SK-N-SH (cell line): ENCODE measurements at regions not wholly inside any gene's neighbourhood (a gene's known extent, or its start where the extent isn't known, plus 50 kb on each side); places are given as distances from the start of the nearest gene placed in this dataset.

Experiments
- CTCF ChIA-PET: fragments of 300-600, 350-600 bp; formaldehyde crosslinking; extraction: SDS; loops from one replicate; lab custom pipeline; 2021; lab: Yijun Ruan, JAX
- POLR2A ChIA-PET: fragments of 350-600 bp; sonication (Branson Sonifier 250); formaldehyde crosslinking; extraction: SDS; loops from one replicate; lab custom pipeline; 2020; ENCODE audit warnings: antibody characterized with exemption, inconsistent platforms; lab: Yijun Ruan, JAX
- DNase-seq: peaks from one replicate; pipeline ENCODE4 v3.0.0; 2012
- H2AFZ ChIP-seq: fragments of 200-600 bp; sonication (generic); 2 replicates; pipeline ENCODE4 v1.8.1; 2016; ENCODE audit warnings: antibody characterized with exemption, mild to moderate bottlenecking, low read depth
- H3F3A ChIP-seq: fragments of 200-600 bp; sonication (generic); replicated peaks from 2 replicates; pipeline ENCODE3; 2016; ENCODE audit warnings: antibody characterized with exemption, mild to moderate bottlenecking; ENCODE audit not compliant: insufficient read depth
- H3K27ac ChIP-seq, 2 experiments: fragments of 200-500 bp in 1 of 2; fragments of 200-600 bp in 1 of 2; sonication (Bioruptor generic) in 1 of 2; sonication (generic), shearing (Covaris generic) in 1 of 2; 2 replicates each; pipeline versions ENCODE4 v1.5.1 to v1.6.1; 2014 to 2016; ENCODE audit warnings: low read depth in 2 of 2, inconsistent platforms in 1 of 2, low read length in 1 of 2, mild to moderate bottlenecking in 1 of 2, mixed read lengths in 1 of 2
- H3K27me3 ChIP-seq: fragments of 200-600 bp; sonication (generic), shearing (Covaris generic); 2 replicates; pipeline ENCODE4 v1.6.1; 2016; ENCODE audit warnings: mixed run types; ENCODE audit not compliant: insufficient read depth
- H3K36me3 ChIP-seq, 2 experiments: fragments of 200-500 bp in 1 of 2; fragments of 200-600 bp in 1 of 2; sonication (Bioruptor generic) in 1 of 2; sonication (generic) in 1 of 2; replicated peaks in 1 of 2; 2 replicates each; pipeline versions ENCODE3 to v1.5.1; 2014 to 2016; ENCODE audit warnings: low read length in 1 of 2, mild to moderate bottlenecking in 1 of 2; ENCODE audit not compliant: insufficient read depth in 2 of 2, control insufficient read depth in 1 of 2
- H3K4me1 ChIP-seq, 2 experiments: fragments of 200-500 bp in 1 of 2; fragments of 200-600 bp in 1 of 2; sonication (Bioruptor generic) in 1 of 2; sonication (generic), shearing (Covaris generic) in 1 of 2; 2 replicates each; pipeline versions ENCODE4 v1.5.1 to v1.6.1; 2014 to 2016; ENCODE audit warnings: low read depth in 1 of 2, low read length in 1 of 2, mixed run types in 1 of 2; ENCODE audit not compliant: insufficient read depth in 2 of 2, control insufficient read depth in 1 of 2
- H3K4me2 ChIP-seq: fragments of 200-600 bp; sonication (generic), shearing (Covaris generic); 2 replicates; pipeline ENCODE4 v1.6.1; 2017; ENCODE audit warnings: mixed run types
- H3K4me3 ChIP-seq, 2 experiments: fragments of 200-500 bp in 1 of 2; fragments of 200-600 bp in 1 of 2; sonication (Bioruptor generic) in 1 of 2; sonication (generic), shearing (Covaris generic) in 1 of 2; 2 replicates each; pipeline versions ENCODE4 v1.5.1 to v1.8.1; 2014 to 2016; ENCODE audit warnings: low read depth in 2 of 2, inconsistent platforms in 1 of 2, low read length in 1 of 2, mild to moderate bottlenecking in 1 of 2, mixed read lengths in 1 of 2, moderate library complexity in 1 of 2
- H3K79me2 ChIP-seq: fragments of 200-600 bp; sonication (generic); 2 replicates; pipeline ENCODE4 v1.8.1; 2017; ENCODE audit warnings: mild to moderate bottlenecking; ENCODE audit not compliant: insufficient read depth
- H3K9ac ChIP-seq: fragments of 200-600 bp; sonication (generic); 2 replicates; pipeline ENCODE4 v1.6.1; 2017; ENCODE audit warnings: mixed run types
- H3K9me2 ChIP-seq: fragments of 200-600 bp; sonication (generic); 2 replicates; pipeline ENCODE4 v1.6.1; 2017; ENCODE audit warnings: mixed run types
- H3K9me3 ChIP-seq: fragments of 200-600 bp; sonication (generic); 2 replicates; pipeline ENCODE4 v1.6.1; 2017; ENCODE audit warnings: mixed run types, mild to moderate bottlenecking, moderate library complexity
- H4K20me1 ChIP-seq: fragments of 200-600 bp; sonication (generic); 2 replicates; pipeline ENCODE4 v1.6.1; 2017; ENCODE audit warnings: mild to moderate bottlenecking, mixed run types; ENCODE audit not compliant: insufficient read depth
- CHD2 ChIP-seq: fragments of 150-350 bp; IDR thresholded peaks from 2 replicates; pipeline ENCODE4 v1.6.1; 2018; ENCODE audit warnings: low read length; ENCODE audit not compliant: partially characterized antibody
- EP300 ChIP-seq, 2 experiments: IDR thresholded peaks; 2 replicates each; pipeline versions ENCODE4 v1.4.0 to v1.6.1; 2012; ENCODE audit warnings: borderline replicate concordance in 1 of 2, low read depth in 1 of 2, low read length in 1 of 2
- FOXM1 ChIP-seq: IDR thresholded peaks from 2 replicates; pipeline ENCODE4 v1.4.0; 2012; ENCODE audit warnings: low read depth, mild to moderate bottlenecking
- RCOR1 ChIP-seq: fragments of 150-350 bp; IDR thresholded peaks from 2 replicates; pipeline ENCODE4 v1.6.1; 2017; ENCODE audit warnings: antibody characterized with exemption, low read length
- RFX5 ChIP-seq: IDR thresholded peaks from 2 replicates; pipeline ENCODE4 v1.6.1; 2012; ENCODE audit warnings: mild to moderate bottlenecking, improper control_type of control experiment, low read length
- WGBS: methylation state at CpG from one replicate; pipeline ENCODE4 v1.1.6; 2017; ENCODE audit warnings: low lambda C conversion rate; 5-methylcytosine and 5-hydroxymethylcytosine counted together
- TF ChIP-seq, protein P1 (sequence below): fragments of 200-600 bp; sonication (generic); IDR thresholded peaks from 2 replicates; pipeline ENCODE4 v1.6.1; 2017; ENCODE audit warnings: antibody characterized with exemption, mild to moderate bottlenecking, moderate library complexity

DNA sequence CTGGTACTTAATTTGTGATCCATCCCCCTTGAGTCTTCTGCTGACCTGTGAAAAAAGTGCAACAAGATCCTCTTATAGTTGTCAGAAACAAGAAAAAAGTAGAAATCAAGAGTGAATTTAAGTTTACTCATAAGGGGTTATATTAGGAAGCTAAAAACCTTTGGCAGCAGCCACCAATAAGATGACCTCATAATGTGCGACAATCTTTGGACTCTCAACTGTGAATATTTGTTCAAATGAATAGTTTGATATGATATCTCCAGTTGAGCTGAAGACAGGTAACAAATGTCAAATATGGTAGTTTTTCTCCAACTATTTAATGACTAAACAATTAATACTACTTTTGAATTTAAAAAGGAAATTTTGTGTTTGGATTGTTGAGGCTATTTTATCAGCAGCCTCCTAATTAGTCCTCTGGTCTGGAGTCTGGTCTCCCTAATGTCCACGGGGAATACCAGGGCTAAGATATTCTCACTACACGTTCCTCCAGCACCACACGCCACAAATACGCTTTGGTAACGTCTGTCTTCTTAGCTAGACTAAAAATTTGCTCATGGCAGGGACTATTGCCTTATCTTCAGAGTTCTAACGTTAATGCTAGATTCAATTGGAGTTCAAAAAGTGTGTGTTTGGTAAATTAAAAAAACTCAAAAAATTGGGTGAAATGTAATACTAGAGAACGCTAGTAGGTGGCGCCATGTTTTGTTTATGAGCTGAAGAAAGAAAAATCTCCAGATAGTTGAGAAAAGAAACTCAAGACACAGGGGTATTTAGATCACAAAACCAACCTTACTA, 51.0 kb upstream of the PDX1 start (continued):
- TF ChIP-seq RCOR1 (no peak), EP300 (IDR thresholded peaks at IDR 0.05; ENCODE audit: borderline replicate concordance in 1 of 2, low read depth in 1 of 2, low read length in 1 of 2) (no peak), FOXM1 (no peak), CHD2 (no peak)

DNA sequence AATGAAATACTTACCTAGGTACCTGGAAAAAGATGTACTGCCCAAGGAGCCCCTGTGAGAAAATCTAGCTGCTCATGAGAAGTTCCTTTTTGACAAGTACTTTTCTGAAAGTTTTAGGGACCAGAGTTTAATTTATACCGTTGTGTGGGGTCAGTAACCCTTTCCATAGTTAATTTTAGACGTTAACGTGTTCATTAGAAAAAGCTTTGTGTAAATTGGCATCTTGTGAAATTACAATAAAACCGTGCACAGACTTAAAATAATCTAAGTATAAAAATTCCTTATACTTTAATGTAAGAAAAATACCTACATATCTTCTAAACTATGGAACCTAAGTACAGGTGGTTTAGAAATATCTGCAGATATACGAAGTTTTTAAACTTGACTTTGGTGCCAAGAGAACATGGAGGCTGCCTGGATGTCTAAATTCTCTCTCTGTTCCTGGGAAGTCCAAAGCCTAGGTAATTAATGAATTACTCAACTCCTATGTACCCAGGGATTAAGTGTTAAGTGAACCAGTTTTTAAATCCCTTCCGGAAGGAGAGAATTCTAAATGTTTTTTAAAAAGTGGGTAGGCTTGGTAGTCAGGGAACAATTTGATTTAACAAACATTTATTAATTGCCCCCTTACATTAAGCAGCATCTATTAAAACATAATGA, 50.2 kb upstream of the PDX1 start:
- POLR2A ChIA-PET: no interaction called here

More for the DNA sequence above, 50.2 kb upstream of the PDX1 start:
- TF ChIP-seq RFX5: no peak
- TF ChIP-seq, protein P1, sequence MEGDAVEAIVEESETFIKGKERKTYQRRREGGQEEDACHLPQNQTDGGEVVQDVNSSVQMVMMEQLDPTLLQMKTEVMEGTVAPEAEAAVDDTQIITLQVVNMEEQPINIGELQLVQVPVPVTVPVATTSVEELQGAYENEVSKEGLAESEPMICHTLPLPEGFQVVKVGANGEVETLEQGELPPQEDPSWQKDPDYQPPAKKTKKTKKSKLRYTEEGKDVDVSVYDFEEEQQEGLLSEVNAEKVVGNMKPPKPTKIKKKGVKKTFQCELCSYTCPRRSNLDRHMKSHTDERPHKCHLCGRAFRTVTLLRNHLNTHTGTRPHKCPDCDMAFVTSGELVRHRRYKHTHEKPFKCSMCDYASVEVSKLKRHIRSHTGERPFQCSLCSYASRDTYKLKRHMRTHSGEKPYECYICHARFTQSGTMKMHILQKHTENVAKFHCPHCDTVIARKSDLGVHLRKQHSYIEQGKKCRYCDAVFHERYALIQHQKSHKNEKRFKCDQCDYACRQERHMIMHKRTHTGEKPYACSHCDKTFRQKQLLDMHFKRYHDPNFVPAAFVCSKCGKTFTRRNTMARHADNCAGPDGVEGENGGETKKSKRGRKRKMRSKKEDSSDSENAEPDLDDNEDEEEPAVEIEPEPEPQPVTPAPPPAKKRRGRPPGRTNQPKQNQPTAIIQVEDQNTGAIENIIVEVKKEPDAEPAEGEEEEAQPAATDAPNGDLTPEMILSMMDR: peak; percentile 2; the same call in 1 of the 2 replicates
- TF ChIP-seq, all 33 proteins: peak for 1
- Histone ChIP-seq H3K79me2 (no peaks in the 10 kb centered on the region), H3K4me3 (no peak overlapping the region), H2AFZ (no peak overlapping the region), H3K4me1 (no peaks in the 10 kb centered on the region), H3K27me3 (peaks cover 11% of the 10 kb centered on the region; the same call in 1 of the 2 replicates), H3K9me2 (no peaks in the 10 kb centered on the region), H4K20me1 (no peaks in the 10 kb centered on the region), H3K27ac (no peak overlapping the region), H3K4me2 (no peak overlapping the region), H3F3A (no peaks in the 10 kb centered on the region), H3K36me3 (no peaks in the 10 kb centered on the region), H3K9ac (no peak overlapping the region), H3K9me3 (no peaks in the 10 kb centered on the region)
- WGBS: 5% methylated on average over 6 of the region's 6 CpGs
- CTCF ChIA-PET: interaction anchor here (0.7 to 1.8 kb wide), 16 partner anchors 9 to 769 kb away, joined by 3 to 19 read pairs (median 4); no protein-coding TSS in a partner anchor
- no peak for DNase-seq
